ENCODE measurements at regions not wholly inside any gene's neighbourhood (a gene's known extent, or its start where the extent isn't known, plus 50 kb on each side); places are given as distances from the start of the nearest gene placed in this dataset.

DNA sequence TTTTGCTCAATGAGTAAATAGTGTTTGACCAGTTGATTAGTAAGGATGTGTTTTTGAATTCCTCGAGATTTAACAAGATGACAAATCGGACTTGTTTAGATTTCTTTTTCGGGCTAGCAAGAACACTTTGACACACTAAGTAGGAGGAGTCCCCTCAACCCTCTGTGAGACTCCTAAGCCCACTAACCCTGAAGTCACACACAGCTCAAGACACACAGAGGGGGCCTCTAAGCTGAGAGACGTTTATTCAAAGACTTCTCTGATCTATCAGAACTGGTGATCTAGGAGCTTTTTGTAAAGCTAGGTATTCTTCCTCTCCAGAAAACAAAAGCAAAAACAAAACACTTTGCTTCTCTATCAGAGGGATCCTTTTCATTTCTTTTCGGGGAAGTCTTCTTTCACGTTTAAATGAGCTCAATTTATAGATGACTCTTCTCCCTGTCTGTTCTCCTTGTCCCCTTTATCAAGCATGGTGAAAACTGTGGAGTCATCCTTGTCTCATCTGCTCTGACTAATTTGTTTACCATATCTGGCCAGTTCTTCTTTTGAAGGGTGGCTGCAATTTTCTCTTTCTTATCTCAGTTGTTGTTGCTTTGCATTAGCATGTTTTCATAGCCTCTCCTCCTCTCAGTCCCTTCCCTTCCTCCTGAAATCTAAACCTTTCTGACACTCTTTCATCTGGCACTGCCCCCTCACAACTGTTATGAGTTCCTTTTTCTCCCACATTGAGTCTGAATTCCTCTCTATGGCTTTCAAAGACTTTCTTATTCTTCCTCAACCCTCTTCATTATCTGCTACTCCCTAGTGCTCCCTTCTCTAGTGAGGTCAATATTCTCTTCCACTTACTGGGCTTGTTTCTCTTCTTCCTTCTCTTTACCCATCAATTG lies 68.5 kb upstream of the RAI14 start:
- no peak for DNase-seq (ENCODE audit: low read depth in 2 of 2)

DNA sequence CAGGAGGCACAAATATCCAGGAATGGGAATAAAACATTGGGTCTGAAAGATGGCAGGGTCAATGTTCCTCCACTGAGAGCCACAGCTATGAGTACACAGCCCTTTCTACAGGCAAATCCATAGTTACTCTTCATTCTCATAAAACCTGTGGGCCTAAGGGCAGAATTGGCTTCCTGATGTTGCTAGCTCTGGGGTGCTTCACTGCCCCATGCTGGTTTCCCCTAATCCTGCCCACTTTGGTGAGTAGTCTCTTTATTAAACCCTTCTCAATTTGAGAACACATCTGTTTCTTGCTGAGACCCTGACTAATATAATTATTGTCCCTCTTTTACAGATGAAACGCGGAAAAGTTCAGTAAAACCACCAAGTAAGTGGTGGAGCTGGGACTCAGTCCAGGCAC lies 66.3 kb upstream of the RAI14 start:
- DNase-seq (ENCODE audit: low read depth in 2 of 2), result no peak

DNA sequence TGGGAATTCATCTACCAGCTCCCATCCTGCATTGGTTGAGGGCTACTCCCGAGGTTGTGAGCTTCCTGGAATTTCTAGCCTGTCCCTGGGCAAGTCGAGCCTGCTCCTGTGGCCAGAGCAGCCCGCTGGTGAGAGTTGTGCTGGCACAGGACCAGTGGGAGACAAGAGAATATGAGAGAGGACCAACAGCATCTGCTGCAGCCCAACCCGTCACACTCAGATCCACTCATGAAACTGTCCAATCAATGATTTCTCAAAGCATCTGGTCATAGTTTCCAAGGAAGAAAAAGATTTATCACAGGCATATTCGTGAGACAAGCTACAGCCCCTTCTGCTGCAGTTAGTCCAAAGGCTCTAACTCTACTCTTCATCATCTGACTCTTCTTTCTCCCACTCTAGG lies 64.4 kb upstream of the RAI14 start:
- DNase-seq (ENCODE audit: low read depth in 2 of 2), result no peak

DNA sequence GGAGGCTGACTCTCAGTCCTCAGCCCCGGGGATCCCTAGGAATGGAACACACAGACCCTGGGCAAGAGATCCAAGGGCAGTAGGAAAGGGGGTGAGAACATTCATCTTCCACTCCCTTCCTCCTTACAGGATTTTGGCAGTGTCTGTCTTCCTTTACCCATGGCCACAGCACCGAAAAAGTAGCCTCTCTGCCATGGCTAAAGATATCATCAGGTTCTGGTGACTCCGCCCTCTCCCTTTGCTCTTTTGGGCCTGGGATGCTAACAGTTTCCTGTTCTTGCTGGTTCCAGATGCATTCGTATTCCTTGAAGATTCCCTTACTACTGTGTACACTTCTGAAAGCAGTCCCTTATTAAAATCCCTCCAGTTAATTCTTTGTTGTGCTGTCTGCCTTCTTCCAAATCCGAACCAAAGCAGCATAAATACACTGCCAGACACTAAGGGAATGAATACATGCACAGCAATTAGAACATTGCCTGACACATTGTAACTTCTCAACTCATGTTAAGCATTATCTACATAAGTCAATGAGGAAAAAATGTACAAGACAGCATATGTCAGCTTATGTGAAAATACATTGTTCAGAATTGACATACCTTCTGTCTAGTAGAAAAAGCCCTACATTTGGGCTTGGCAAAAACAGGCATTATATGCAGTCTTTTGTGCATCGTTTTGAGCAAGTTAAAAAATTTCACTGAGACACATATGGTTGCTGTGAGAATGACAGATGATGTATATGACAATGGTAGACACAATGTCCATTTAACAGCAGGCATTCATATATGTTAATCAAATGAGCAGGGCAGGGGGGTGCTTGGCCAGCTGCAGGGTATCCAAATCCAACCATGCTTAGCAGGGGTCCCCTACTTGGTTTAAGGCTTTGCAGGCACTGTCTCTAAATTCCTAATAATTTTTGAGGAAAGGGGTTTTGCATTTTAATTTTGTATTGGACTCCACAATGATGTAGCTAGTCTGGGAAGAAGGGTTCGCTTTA lies 58.8 kb upstream of the RAI14 start:
- DNase-seq (ENCODE audit: low read depth in 2 of 2), result no peak

DNA sequence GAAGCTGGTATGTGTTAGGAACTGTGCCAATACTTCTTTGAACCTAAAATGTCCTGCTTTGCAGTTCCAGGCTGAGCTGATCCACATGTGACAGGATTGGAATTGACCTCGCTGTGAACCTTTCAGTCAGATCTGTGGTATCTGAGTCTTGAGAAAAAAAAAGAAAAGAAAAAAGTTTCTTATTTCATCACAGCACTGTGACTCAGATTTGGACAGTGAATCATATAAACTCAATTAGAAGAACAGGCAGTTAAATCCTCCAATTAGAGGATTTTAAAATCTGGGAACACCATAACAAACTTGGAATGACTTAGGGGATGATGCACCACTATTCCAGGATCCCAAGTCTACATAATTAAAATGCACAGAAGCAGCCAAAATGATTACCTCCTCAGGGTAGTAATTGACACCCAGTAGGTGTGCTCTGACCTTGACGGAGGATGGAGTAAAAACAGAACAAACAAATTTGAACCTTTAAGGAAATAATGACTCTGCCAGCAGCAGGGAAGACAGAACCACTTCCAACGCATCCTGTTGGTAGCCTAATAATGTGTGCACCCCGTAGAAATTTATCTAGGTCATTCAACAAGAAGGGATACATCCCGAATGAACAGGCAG lies 57.8 kb upstream of the RAI14 start:
- no peak for DNase-seq (ENCODE audit: low read depth in 2 of 2)

DNA sequence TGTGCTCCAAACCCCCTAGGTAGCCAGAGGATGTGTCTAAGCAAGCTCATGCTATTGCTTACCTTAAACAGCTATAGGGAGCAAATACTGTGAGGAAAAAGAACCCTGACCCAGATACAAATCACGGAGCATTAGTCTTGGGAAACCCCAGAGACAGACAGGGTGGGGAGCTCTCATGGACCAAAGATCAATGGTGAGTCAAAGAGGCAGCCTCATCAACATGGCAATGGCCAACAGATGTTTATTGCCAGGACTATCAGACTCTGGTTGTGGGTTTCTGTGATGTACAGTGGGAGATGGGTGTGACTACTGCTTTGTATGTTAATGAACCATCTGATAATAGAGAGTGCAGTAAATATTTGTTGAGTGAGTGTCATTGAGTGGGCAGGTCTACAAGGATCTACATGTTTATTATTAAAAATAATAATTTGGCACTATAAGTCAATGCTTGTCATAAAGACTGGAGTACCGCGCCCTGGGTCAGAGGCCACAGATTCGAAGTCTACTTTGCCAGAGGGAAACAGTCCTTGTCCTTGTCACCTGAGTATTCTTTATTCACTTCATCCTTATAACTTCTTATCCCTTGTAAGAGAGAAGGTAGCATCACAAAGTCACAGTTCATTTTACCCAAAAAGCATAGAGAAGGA lies 56.5 kb upstream of the RAI14 start:
- no peak for DNase-seq (ENCODE audit: low read depth in 2 of 2)

DNA sequence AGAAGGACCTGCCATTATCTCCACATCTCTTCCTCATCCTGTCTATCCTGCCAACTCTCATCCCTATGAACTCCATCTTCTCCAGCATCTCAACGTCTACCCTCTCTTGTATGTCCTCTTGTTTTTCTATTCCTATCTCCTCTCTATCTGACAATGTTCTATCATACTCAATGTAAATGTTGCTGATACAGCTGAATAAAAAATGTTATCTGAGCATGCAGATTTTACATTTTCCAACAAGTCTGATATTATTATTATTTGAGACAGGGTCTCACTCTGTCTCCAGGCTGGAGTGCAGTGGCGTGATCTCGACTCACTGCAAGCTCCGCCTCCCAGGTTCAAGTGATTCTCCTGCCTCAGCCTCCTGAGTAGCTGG lies 56.0 kb upstream of the RAI14 start:
- no peak for DNase-seq (ENCODE audit: low read depth in 2 of 2)

DNA sequence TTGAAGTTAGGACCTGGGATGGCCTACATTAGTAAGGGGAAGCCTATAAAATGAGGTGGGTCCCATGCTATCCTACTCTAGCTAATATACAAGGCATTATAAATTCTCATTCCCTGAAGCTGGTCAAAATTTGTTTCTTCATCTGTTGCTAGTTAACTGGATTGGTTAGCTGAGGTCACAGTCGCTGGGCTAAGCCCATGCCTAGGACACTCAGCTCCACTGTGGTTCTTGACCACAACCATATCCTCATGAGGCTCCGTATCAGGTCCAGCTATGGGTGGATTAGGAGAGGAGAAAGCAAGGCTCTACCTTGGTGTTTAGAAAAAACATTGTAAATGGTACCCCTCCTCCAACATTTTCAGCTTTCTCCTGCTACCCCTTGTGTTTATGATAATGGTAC lies 52.8 kb upstream of the RAI14 start:
- no peak for DNase-seq (ENCODE audit: low read depth in 2 of 2)

DNA sequence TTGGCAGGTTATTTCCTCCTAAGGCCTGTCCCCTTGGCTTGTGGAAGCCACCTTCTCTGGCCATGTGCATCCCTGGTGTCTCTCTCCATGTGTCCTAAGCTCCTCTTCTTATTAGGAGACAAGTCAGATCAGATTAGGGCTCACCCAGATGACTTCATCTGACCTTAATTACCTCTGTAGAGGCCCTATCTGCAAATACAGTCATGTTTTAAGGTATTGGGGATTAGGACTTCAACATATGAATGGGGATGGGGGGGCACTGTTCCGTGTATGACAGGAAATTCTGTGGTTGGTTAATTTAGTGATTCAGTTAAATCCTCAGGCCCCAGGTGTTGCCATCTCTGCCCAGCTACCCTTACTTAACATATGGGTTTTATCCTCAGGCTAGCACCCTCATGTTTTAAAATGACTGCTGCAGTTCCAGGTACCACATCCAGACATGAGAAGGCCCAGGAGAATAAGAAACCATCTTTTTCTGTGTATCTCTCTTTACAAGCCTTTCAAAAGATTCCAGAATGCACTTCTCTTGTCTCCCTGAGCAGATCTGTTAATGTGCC lies 51.9 kb upstream of the RAI14 start:
- DNase-seq (ENCODE audit: low read depth in 2 of 2), result no peak

DNA sequence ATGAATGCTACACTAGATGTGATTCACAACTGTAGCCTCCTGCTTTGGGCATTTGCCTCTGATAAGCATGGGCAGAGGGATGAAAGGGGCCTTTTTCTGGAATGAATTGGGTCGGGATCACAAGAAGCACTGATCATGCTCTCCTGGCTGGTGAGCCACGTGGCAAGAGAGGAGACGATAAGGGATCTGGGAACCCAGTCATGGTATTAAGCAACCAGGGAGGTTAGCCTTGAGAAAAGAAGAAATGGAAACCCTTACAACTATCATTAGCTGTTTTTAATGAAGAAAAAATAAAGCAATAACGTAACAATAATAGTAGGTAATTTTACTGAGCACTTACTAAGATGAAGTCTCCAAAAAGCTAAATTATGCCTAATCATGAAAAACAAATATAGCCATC lies 50.0 kb upstream of the RAI14 start:
- DNase-seq (ENCODE audit: low read depth in 2 of 2), result no peak

Data from stimulated activated CD8-positive, alpha-beta memory T cell treated with anti-CD3 and anti-CD28 coated beads, Interleukin-2, amount 100 ng/mL, for 48 hours (primary cell).